ENCODE measurements at regions not wholly inside any gene's neighbourhood (a gene's known extent, or its start where the extent isn't known, plus 50 kb on each side); places are given as distances from the start of the nearest gene placed in this dataset.
A peak's percentile ranks its signal among the peaks of the same experiment; 100 is the strongest.

- DNase-seq, result no peak
- Histone ChIP-seq H3K4me3 (ENCODE audit: low read length in 2 of 2) (no peak overlapping the region), H3K9me3 (ENCODE audit: control insufficient read depth in 1 of 2, low read length in 2 of 2) (no peaks in the 10 kb centered on the region), H3K4me1 (ENCODE audit: insufficient read depth, low read length) (no peaks in the 10 kb centered on the region), H3K36me3 (ENCODE audit: insufficient read depth, low read length) (no peaks in the 10 kb centered on the region), H3K27me3 (ENCODE audit: insufficient read depth, low read length) (peaks cover 2% of the 10 kb centered on the region), H3K27ac (ENCODE audit: low read depth, low read length) (no peak overlapping the region)
- Mint-ChIP-seq H3K4me3 (no peak overlapping the region), H3K4me1 (no peaks in the 10 kb centered on the region), H3K27me3 (peaks cover 17 to 25% of the 10 kb centered on the region in 2 donors), H3K27ac (no peak overlapping the region), H3K9me3 (no peaks in the 10 kb centered on the region), H3K36me3 (no peaks in the 10 kb centered on the region)
- CTCF ChIA-PET (ENCODE audit: partially characterized antibody), result no interaction called here
- intact Hi-C loops (cut with micrococcal nuclease), result no loop called here
- POLR2A ChIA-PET (ENCODE audit: partially characterized antibody), result no interaction called here
These were observed 209.0 kb upstream of the MVB12B start for GRCh38 chr9:126117631-126118030.

DNA sequence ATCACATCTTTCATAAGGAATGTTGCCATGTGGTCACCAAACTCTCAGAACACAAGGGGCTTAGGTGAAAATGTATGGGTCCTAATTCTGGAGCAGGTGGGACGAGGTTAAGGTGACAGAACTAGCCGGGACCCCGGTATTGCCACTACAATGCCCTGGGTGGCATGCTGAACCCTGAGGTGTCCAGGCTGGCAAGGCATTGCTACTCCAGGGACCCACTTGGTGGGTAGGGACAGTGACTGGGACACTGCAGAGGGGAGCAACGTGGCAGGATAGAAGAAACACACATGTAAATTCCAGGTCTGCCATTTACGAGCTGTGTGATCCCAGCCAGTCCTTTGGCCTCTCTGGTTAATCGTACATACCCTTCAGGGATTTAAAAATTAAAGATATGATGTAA lies 206.9 kb upstream of the MVB12B start:
- no peak for DNase-seq
- Histone ChIP-seq H3K4me1 (ENCODE audit: insufficient read depth, low read length) (no peaks in the 10 kb centered on the region), H3K27me3 (ENCODE audit: insufficient read depth, low read length) (no peaks in the 10 kb centered on the region), H3K4me3 (ENCODE audit: low read length in 2 of 2) (no peak overlapping the region), H3K27ac (ENCODE audit: low read depth, low read length) (no peak overlapping the region), H3K9me3 (ENCODE audit: control insufficient read depth in 1 of 2, low read length in 2 of 2) (no peaks in the 10 kb centered on the region), H3K36me3 (ENCODE audit: insufficient read depth, low read length) (no peaks in the 10 kb centered on the region)
- Mint-ChIP-seq H3K4me1 (no peaks in the 10 kb centered on the region), H3K4me3 (no peak overlapping the region), H3K9me3 (peaks cover 0 to 3% (median 0%) of the 10 kb centered on the region in 8 donors), H3K27me3 (peaks cover 25 to 26% of the 10 kb centered on the region in 2 donors), H3K36me3 (no peaks in the 10 kb centered on the region), H3K27ac (no peak overlapping the region)
- ChIA-PET CTCF (ENCODE audit: partially characterized antibody) (no interaction called here), POLR2A (ENCODE audit: partially characterized antibody) (no interaction called here)
- intact Hi-C loops (cut with micrococcal nuclease), result no loop called here

GRCh38 chr9:126122901-126123616 lies 203.6 kb upstream of the MVB12B start:
- no peaks in the 10 kb centered on the region for H3K4me1 Mint-ChIP-seq
- ChIA-PET POLR2A (ENCODE audit: partially characterized antibody) (no interaction called here), CTCF (ENCODE audit: partially characterized antibody) (no interaction called here)
- H3K4me1 ChIP-seq (ENCODE audit: insufficient read depth, low read length), result no peaks in the 10 kb centered on the region
- DNase-seq, result no peak
- H3K27me3 ChIP-seq (ENCODE audit: insufficient read depth, low read length), result no peaks in the 10 kb centered on the region
- H3K36me3 ChIP-seq (ENCODE audit: insufficient read depth, low read length), result no peaks in the 10 kb centered on the region
- no peak overlapping the region for H3K4me3 ChIP-seq (ENCODE audit: low read length in 2 of 2)
- H3K27me3 Mint-ChIP-seq, result peaks cover 25 to 30% of the 10 kb centered on the region in 2 donors
- H3K36me3 Mint-ChIP-seq, result no peaks in the 10 kb centered on the region
- intact Hi-C loops (cut with micrococcal nuclease), result no loop called here
- H3K4me3 Mint-ChIP-seq, result peak overlapping the region in 1 of 8 donors; percentile 5
- peaks cover 0 to 7% (median 0%) of the 10 kb centered on the region in 8 donors for H3K9me3 Mint-ChIP-seq
- H3K27ac Mint-ChIP-seq, result no peak overlapping the region
- no peak overlapping the region for H3K27ac ChIP-seq (ENCODE audit: low read depth, low read length)
- no peaks in the 10 kb centered on the region for H3K9me3 ChIP-seq (ENCODE audit: control insufficient read depth in 1 of 2, low read length in 2 of 2)

GRCh38 chr9:126123927-126124326 lies 202.7 kb upstream of the MVB12B start:
- Mint-ChIP-seq H3K9me3 (peaks cover 0 to 8% (median 0%) of the 10 kb centered on the region in 8 donors), H3K27me3 (peaks cover 28 to 31% of the 10 kb centered on the region in 2 donors), H3K36me3 (no peaks in the 10 kb centered on the region), H3K4me1 (no peaks in the 10 kb centered on the region), H3K4me3 (no peak overlapping the region), H3K27ac (no peak overlapping the region)
- POLR2A ChIA-PET (ENCODE audit: partially characterized antibody), result no interaction called here
- Histone ChIP-seq H3K4me1 (ENCODE audit: insufficient read depth, low read length) (no peaks in the 10 kb centered on the region), H3K27ac (ENCODE audit: low read depth, low read length) (no peak overlapping the region), H3K9me3 (ENCODE audit: control insufficient read depth in 1 of 2, low read length in 2 of 2) (no peaks in the 10 kb centered on the region), H3K4me3 (ENCODE audit: low read length in 2 of 2) (no peak overlapping the region), H3K36me3 (ENCODE audit: insufficient read depth, low read length) (no peaks in the 10 kb centered on the region), H3K27me3 (ENCODE audit: insufficient read depth, low read length) (no peaks in the 10 kb centered on the region)
- CTCF ChIA-PET (ENCODE audit: partially characterized antibody), result no interaction called here
- intact Hi-C loops (cut with micrococcal nuclease), result no loop called here
- no peak for DNase-seq

- no peaks in the 10 kb centered on the region for H3K27me3 ChIP-seq (ENCODE audit: insufficient read depth, low read length)
- DNase-seq, result no peak
- H3K4me1 Mint-ChIP-seq, result no peaks in the 10 kb centered on the region
- no peaks in the 10 kb centered on the region for H3K9me3 ChIP-seq (ENCODE audit: control insufficient read depth in 1 of 2, low read length in 2 of 2)
- POLR2A ChIA-PET (ENCODE audit: partially characterized antibody), result no interaction called here
- CTCF ChIA-PET (ENCODE audit: partially characterized antibody), result no interaction called here
- H3K4me3 Mint-ChIP-seq, result no peak overlapping the region
- H3K9me3 Mint-ChIP-seq, result peaks cover 0 to 8% (median 0%) of the 10 kb centered on the region in 8 donors
- intact Hi-C loops (cut with micrococcal nuclease), result no loop called here
- H3K4me1 ChIP-seq (ENCODE audit: insufficient read depth, low read length), result no peaks in the 10 kb centered on the region
- H3K4me3 ChIP-seq (ENCODE audit: low read length in 2 of 2), result no peak overlapping the region
- peaks cover 31 to 33% of the 10 kb centered on the region in 2 donors for H3K27me3 Mint-ChIP-seq
- no peaks in the 10 kb centered on the region for H3K36me3 ChIP-seq (ENCODE audit: insufficient read depth, low read length)
- no peak overlapping the region for H3K27ac Mint-ChIP-seq
- no peak overlapping the region for H3K27ac ChIP-seq (ENCODE audit: low read depth, low read length)
- H3K36me3 Mint-ChIP-seq, result no peaks in the 10 kb centered on the region
These were observed 201.5 kb upstream of the MVB12B start for GRCh38 chr9:126125177-126125576.

DNA sequence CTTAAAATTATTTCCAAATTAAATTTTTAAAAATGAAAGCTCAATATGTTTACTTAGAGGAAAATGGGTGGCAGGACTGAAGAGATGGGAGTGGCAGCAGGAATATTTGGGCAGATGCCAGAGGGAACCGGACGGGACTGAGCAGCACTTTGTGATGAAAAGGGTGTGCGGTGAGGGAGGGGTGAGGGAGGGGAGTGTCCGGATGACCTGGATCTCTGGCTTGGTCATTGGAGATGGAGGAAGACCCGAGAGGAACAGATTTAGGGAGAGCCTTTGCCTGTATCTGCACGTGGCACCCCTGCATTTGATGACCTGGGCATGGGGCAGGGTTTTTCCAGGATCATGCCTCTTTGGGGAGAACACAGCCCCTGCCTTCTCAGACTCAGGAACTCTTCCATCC lies 201.1 kb upstream of the MVB12B start:
- Mint-ChIP-seq H3K27me3 (peaks cover 27 to 32% of the 10 kb centered on the region in 2 donors), H3K4me1 (no peaks in the 10 kb centered on the region), H3K4me3 (no peak overlapping the region), H3K36me3 (no peaks in the 10 kb centered on the region), H3K27ac (no peak overlapping the region), H3K9me3 (peaks cover 0 to 8% (median under 1%) of the 10 kb centered on the region in 8 donors)
- intact Hi-C loops (cut with micrococcal nuclease), result no loop called here
- Histone ChIP-seq H3K36me3 (ENCODE audit: insufficient read depth, low read length) (no peaks in the 10 kb centered on the region), H3K4me3 (ENCODE audit: low read length in 2 of 2) (no peak overlapping the region), H3K9me3 (ENCODE audit: control insufficient read depth in 1 of 2, low read length in 2 of 2) (no peaks in the 10 kb centered on the region), H3K27me3 (ENCODE audit: insufficient read depth, low read length) (no peaks in the 10 kb centered on the region), H3K4me1 (ENCODE audit: insufficient read depth, low read length) (no peaks in the 10 kb centered on the region), H3K27ac (ENCODE audit: low read depth, low read length) (no peak overlapping the region)
- no peak for DNase-seq
- ChIA-PET CTCF (ENCODE audit: partially characterized antibody) (no interaction called here), POLR2A (ENCODE audit: partially characterized antibody) (no interaction called here)

- H3K4me3 Mint-ChIP-seq, result no peak overlapping the region
- peaks cover 0 to 8% (median under 1%) of the 10 kb centered on the region in 8 donors for H3K9me3 Mint-ChIP-seq
- Histone ChIP-seq H3K9me3 (ENCODE audit: control insufficient read depth in 1 of 2, low read length in 2 of 2) (no peaks in the 10 kb centered on the region), H3K27me3 (ENCODE audit: insufficient read depth, low read length) (no peaks in the 10 kb centered on the region), H3K36me3 (ENCODE audit: insufficient read depth, low read length) (no peaks in the 10 kb centered on the region), H3K4me3 (ENCODE audit: low read length in 2 of 2) (no peak overlapping the region), H3K4me1 (ENCODE audit: insufficient read depth, low read length) (no peaks in the 10 kb centered on the region), H3K27ac (ENCODE audit: low read depth, low read length) (no peak overlapping the region)
- no peak overlapping the region for H3K27ac Mint-ChIP-seq
- H3K27me3 Mint-ChIP-seq, result peaks cover 27 to 32% of the 10 kb centered on the region in 2 donors
- CTCF ChIA-PET (ENCODE audit: partially characterized antibody), result no interaction called here
- intact Hi-C loops (cut with micrococcal nuclease), result no loop called here
- no peaks in the 10 kb centered on the region for H3K36me3 Mint-ChIP-seq
- POLR2A ChIA-PET (ENCODE audit: partially characterized antibody), result no interaction called here
- no peaks in the 10 kb centered on the region for H3K4me1 Mint-ChIP-seq
- no peak for DNase-seq
These were observed 200.6 kb upstream of the MVB12B start for GRCh38 chr9:126125992-126126409.

All from CD4-positive, alpha-beta memory T cell (primary cell).